DMS114 treated with DMSO at 0.1 percent for 48 hours (cell line): ENCODE measurements at regions not wholly inside any gene's neighbourhood (a gene's known extent, or its start where the extent isn't known, plus 50 kb on each side); places are given as distances from the start of the nearest gene placed in this dataset.
"Not testable (repeated sequence)": the region's sequence is repeated elsewhere in the genome, so short reads cannot be mapped to it uniquely, and the experiment has no call there.

Source experiments
- DNase-seq: peaks from one replicate; lab custom pipeline; 2025; ENCODE audit not compliant: unreplicated experiment; lab: John Stamatoyannopoulos, UW

DNA sequence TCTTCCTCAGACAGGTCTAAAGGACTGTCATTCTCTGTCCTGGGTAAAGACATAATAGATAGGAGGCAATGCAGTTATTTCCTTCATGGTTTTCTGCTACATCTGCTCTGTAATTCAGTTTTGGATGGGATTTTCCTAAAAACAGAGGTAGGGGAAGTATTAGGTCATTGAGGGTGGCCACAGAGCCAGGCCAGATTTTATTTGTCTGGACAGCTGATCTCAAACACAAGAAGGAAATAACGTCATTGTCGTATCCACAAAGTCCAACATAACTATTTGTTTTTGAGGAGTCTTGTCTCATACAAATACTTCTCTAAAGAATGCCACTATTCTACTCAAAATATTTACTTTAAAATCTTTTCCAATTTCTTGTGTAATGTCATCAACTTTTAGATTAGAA is 154.8 kb upstream of the MAP2 start:
- DNase-seq, result no peak

GRCh38 chr2:209276000-209276399 is 147.8 kb upstream of the MAP2 start:
- DNase-seq, result no peak

DNA sequence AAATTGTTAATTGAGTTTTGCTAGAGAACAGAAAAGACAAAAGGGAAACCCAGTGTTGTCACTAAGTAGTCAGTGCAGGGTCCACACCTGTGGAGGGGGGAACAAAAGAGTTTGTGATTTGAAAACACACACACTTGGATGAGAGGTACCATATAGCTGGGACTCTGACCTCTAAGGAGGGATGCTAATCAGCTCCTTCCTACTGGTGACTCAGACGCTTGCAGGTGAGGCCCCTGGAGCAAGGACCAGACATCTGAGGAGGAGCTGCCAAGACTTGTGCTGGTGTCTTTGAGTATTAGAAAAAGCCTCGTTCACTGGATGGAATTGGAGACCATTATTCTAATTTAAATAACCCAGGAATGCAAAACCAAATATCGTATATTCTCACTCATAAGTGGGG is 146.4 kb upstream of the MAP2 start:
- no peak for DNase-seq

DNA sequence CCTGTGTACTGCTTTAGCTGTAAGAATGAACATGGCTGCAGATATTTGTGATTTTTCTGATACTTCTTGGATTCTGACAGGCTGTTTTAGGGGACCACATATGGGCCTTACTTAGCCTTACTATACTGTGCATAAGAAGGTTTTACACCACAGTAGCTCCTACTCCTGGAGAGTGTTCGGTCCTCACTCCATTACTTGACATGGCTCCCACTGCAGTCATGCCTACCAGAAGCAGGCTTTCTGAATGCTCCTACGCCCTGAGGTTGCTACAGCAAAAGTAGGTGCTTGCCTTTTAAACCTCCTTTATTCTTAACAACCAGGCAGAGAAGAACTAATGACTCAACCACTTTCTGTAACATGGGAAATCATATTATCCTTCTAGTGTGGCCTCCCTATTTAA is 125.2 kb upstream of the MAP2 start:
- no peak for DNase-seq

- DNase-seq, result not testable (repeated sequence)
Observed at GRCh38 chr2:209299478-209299877, 124.4 kb upstream of the MAP2 start.

- DNase-seq, result not testable (repeated sequence)
Observed at GRCh38 chr2:209300766-209301165, 123.1 kb upstream of the MAP2 start.

- DNase-seq, result no peak
Observed at GRCh38 chr2:209305026-209305425, 118.8 kb upstream of the MAP2 start.

- DNase-seq, result no peak
Observed at GRCh38 chr2:209305746-209306196, 118.1 kb upstream of the MAP2 start.

GRCh38 chr2:209307161-209308001 is 116.5 kb upstream of the MAP2 start:
- no peak for DNase-seq

DNA sequence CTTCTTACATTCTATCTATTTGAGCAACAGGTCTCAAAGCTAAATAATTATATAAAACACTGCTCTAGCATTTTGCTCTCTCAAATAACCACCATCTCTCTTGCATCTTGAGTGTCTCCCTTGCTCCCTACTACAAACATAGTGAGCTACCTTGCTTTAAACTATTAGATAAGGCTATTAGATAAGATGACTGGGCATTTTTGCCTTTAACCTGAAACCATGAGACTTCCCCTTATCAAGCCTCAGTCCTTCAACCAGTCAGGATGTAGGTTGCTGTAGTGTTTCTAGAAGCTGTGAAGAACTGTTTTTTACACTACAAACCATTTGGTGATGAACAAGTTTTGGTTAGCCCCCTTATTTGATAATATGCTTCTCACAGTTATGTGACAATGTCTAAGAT is 115.4 kb upstream of the MAP2 start:
- no peak for DNase-seq

DNA sequence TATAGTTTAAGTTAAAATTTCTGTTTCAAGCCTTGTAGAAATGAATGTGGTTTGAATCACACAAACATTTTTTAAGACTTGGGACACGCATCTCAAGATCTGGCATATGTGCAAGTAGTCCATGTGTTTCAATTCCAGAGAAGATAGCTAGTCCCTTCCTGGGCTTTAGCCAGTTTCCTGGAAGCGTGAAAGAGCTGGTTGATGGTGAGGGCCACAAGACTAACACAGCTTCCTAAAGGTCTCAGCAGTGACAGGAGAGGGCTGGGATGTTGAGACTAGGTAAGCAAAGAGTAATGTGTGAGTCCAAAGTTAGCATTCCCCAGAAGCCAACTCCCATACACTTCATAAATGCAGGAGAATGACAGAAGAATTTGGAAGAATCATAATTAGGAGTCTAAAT is 111.9 kb upstream of the MAP2 start:
- no peak for DNase-seq

DNA sequence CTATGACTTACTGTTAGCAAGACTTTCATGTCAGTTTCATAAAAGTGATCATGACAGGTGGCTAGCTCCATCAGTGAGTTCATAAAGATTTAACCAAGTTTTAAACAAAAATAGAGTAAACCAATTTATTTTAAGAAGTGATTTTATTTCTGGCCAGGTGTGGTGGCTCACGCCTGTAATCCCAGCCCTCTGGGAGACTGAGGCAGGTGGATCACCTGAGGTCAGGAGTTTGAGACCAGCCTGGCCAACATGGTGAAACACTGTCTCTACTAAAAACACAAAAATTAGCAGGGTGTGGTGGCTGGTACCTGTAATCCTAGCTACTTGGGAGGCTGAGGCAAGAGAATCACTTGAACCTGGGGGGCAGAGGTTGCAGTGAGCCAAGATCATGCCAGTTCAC is 111.4 kb upstream of the MAP2 start:
- not testable (repeated sequence) for DNase-seq

DNA sequence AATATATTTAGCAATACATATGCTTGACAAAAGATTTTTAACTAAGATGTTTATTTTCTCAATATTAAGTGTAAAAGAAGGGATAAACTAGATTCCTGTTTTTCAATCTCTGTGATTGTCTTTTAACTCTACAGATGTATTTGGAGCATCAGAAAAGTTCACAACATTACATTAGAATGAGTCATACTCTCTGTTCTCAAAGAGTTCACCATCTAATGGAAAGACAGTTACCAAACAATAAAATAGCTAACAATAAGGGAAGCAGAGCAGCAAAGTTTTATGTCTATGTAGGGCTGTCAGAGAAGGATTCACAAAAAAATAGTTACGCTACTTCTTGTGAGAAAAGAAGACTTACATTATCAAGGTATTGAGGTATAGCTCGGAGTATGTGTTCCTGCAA is 109.2 kb upstream of the MAP2 start:
- DNase-seq, result no peak

- no peak for DNase-seq
Observed at GRCh38 chr2:209316141-209316540, 107.7 kb upstream of the MAP2 start.

- no peak for DNase-seq
Observed at GRCh38 chr2:209321076-209321475, 102.8 kb upstream of the MAP2 start.

GRCh38 chr2:209321581-209321980 is 102.3 kb upstream of the MAP2 start:
- DNase-seq, result no peak

- DNase-seq, result no peak
Observed at GRCh38 chr2:209322041-209322440, 101.8 kb upstream of the MAP2 start.

DNA sequence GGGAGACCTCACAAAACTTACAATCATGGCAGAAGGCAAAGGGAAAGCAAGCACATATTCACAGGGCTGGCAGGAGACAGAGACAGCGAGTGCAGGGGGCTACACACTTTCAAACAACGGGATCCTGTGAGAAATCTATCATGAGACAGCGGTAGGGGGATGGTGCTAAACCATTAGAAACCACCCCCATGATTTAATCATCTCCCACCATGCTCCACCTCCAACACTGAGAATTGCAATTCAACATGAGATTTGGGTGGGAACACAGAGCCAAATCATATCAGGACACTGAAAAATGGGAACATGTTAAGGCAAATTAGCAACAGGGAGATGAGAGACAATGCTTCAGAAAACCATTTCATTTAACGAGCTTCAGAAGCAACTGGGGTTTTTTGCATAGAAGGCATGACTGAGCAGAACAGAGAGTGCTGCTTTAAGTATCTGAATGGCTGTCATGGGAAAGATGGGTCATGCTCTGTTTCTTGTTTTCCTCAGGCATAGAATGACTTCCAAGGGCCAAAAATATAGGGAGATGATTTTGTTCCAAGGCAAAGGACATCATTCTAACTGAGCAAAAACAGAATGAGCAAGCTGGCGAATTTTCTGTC is 100.8 kb upstream of the MAP2 start:
- DNase-seq, result no peak

DNA sequence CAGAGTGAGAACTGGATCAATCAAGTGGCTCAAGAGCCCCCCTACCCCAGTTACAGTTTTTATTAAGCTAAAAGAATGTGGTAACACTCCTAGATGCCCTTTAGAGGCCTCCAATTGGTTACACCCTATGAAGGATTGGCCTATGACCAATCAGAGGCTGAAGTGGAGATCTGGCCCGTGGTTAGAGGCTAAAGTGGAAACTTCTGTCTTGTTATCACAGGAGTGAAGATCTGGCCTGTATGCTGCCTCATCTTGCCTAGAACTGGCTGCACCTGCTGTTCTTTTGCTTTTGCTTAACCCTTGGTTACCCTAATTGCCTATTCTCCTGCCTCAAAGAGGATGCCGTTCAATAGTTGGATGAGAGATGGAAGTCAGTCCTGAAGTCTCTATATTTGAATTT is 100.1 kb upstream of the MAP2 start:
- no peak for DNase-seq

DNA sequence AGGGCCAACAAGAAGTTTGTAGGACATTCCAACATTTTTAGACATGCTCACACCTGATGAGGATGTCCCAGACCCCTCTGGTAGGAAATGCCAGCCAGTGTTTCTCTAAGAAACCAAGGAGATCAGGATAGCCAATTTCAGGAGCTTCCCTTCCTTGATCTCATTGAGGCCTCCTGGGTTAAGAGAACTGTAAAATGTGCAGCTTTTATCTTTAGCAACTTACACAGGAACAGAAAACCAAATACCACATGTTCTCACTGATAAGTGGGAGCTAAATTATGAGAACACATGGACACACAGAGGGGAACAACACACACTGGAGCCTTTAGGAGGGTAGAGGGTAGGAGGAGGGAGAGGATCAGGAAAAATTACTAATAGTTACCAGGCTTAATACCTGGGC is 99.6 kb upstream of the MAP2 start:
- DNase-seq, result no peak

DNA sequence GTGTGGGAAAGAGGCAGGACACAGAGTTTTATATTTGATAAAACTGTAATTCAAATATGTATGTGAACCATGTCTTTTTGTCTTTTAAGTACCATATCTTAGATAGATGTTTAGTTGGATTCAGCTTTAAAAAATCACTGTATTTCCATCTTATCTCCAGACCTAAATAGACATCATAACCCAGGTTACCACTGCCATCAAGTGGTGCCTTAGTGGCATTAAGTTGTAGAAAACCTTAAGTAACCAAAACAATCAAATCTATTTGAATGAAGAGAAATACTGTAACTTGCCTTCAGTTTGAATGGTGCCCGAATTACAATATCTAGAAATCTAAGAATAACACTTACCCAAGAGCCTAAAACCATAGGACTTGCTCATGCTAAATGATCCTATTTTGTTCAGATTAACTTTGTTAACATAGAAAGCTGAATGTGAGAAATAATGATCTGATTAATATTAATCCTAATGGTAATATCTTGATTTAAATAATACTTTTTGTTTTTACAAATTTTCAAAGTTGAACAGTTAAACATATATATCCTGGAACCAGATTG is 92.5 kb upstream of the MAP2 start:
- peak; percentile 39 for DNase-seq
